ENCODE measurements at regions not wholly inside any gene's neighbourhood (a gene's known extent, or its start where the extent isn't known, plus 50 kb on each side); places are given as distances from the start of the nearest gene placed in this dataset.
"Not testable (repeated sequence)": the region's sequence is repeated elsewhere in the genome, so short reads cannot be mapped to it uniquely, and the experiment has no call there.

DNA sequence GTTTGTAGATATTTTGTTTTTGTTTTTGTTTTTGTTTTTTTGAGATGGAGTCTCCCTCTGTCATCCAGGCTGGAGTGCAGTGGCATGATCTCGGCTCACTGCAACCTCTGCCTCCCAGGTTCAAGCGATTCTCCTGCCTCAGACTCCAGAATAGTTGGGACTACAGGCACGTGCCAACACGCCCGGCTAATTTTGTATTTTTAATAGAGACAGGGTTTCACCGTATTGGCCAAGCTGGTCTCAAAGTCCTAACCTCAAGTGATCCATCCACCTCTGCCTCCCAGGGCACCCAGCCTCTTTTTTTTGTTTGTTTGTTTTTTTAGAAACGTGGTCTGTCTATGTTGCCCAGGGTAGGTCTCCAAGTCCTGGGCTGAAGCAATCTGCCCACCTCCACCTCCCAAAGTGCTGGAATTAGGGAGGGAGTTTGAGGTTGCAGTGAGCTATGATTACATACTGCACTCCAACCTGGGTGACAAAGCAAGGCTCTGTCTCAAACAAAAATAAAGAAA, 74.7 kb upstream of the ZNF281 start:
- not testable (repeated sequence) for TF ChIP-seq POLR2A (IDR thresholded peaks at IDR 0.05)
- TF ChIP-seq, protein P1, sequence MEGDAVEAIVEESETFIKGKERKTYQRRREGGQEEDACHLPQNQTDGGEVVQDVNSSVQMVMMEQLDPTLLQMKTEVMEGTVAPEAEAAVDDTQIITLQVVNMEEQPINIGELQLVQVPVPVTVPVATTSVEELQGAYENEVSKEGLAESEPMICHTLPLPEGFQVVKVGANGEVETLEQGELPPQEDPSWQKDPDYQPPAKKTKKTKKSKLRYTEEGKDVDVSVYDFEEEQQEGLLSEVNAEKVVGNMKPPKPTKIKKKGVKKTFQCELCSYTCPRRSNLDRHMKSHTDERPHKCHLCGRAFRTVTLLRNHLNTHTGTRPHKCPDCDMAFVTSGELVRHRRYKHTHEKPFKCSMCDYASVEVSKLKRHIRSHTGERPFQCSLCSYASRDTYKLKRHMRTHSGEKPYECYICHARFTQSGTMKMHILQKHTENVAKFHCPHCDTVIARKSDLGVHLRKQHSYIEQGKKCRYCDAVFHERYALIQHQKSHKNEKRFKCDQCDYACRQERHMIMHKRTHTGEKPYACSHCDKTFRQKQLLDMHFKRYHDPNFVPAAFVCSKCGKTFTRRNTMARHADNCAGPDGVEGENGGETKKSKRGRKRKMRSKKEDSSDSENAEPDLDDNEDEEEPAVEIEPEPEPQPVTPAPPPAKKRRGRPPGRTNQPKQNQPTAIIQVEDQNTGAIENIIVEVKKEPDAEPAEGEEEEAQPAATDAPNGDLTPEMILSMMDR (IDR thresholded peaks at IDR 0.05), result not testable (repeated sequence)

Data from body of pancreas (tissue), 4 donors.